Stomach (tissue), 4 donors: ENCODE measurements at regions not wholly inside any gene's neighbourhood (a gene's known extent, or its start where the extent isn't known, plus 50 kb on each side); places are given as distances from the start of the nearest gene placed in this dataset.

Experiments used
- CTCF ChIP-seq, 7 experiments: fragments of 450-650 bp in 4 of 7; fragments of 200-600 bp in 3 of 7; sonication (generic) in 3 of 7; IDR thresholded peaks; one replicate each; pipeline ENCODE4 v1.5.1; 2016 to 2019; ENCODE audit warnings: antibody characterized with exemption in 7 of 7, control low read depth in 2 of 7, mild to moderate bottlenecking in 1 of 7
- POLR2A ChIP-seq, 4 donors: fragments of 450-650 bp; IDR thresholded peaks; one replicate each; pipeline ENCODE4 v1.6.1; 2016; ENCODE audit warnings: antibody characterized with exemption in 4 of 4, control low read depth in 2 of 4, mild to moderate bottlenecking in 1 of 4, moderate library complexity in 1 of 4

DNA sequence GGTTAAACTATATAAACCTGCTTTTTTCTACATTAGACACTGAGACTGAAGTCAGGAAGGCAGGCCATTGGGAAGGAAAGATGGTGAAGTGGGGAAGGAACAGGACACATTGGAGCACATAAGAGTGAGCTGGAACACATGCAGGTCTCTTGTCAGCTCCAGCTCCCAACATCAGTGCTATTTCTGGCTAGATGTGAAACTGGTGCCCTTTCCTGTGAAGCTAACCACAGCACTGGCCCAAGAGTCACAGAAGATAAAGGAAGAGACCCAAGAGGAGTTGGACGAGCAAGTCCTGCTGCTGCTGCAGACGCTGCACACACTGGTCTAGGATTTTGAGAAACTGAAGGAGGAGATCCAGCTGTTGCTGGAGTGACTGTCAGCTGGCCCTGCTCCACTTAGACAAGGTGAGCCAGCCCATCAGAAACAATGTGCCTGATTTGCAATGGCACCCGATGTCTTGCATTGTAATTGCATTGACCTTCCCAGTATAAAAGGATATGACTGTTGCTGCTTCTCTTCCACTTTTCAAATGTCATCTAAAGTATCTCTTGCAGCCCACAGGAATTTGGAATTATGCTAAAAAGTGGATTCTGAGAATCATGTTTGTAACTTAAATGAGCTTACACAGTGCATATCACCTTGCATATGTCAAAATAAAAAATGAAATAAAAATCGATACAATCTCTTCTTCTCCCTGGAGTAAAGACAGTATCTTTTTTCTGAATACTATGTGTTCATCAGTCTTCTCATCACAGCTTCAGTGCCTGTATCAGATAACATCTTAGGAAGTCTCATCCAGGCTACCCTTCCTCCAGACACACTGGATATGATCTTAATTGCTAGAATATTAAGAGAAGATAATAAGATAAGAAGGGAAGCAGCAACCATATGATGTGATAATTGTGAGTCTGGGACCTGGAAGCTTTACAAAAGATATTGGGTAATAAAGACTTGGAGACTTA lies 230.7 kb upstream of the SPRY2 start:
- TF ChIP-seq POLR2A (IDR thresholded peaks at IDR 0.05) (no peak), CTCF (IDR thresholded peaks at IDR 0.05) (no peak)
